ACC112 (cell line): ENCODE measurements at regions not wholly inside any gene's neighbourhood (a gene's known extent, or its start where the extent isn't known, plus 50 kb on each side); places are given as distances from the start of the nearest gene placed in this dataset.
"Not testable (repeated sequence)": the region's sequence is repeated elsewhere in the genome, so short reads cannot be mapped to it uniquely, and the experiment has no call there.

ENCODE experiments used
- H2AFZ ChIP-seq: fragments of 200-600 bp; sonication (generic); one replicate; pipeline ENCODE4 v1.6.0; 2017; ENCODE audit warnings: antibody characterized with exemption, low read length; ENCODE audit not compliant: unreplicated experiment
- H3K27ac ChIP-seq: fragments of 200-600 bp; sonication (generic); 2 replicates; pipeline ENCODE4 v1.5.1; 2014; ENCODE audit warnings: low read depth, mild to moderate bottlenecking, antibody characterized with exemption, low read length, moderate library complexity
- H3K27me3 ChIP-seq: fragments of 200-600 bp; sonication (generic); 2 replicates; pipeline ENCODE4 v1.6.1; 2014; ENCODE audit warnings: mild to moderate bottlenecking, antibody characterized with exemption, low read length, moderate library complexity, mixed read lengths; ENCODE audit not compliant: insufficient read depth
- H3K36me3 ChIP-seq: fragments of 200-600 bp; sonication (generic); 2 replicates; pipeline ENCODE4 v1.6.1; 2016; ENCODE audit warnings: mild to moderate bottlenecking, antibody characterized with exemption, low read length, moderate library complexity, mixed read lengths; ENCODE audit not compliant: insufficient read depth
- H3K4me1 ChIP-seq: fragments of 200-600 bp; sonication (generic); one replicate; pipeline ENCODE4 v1.6.1; 2016; ENCODE audit warnings: low read length, mixed read lengths; ENCODE audit not compliant: insufficient read depth, unreplicated experiment, control insufficient read depth
- H3K4me3 ChIP-seq: fragments of 200-600 bp; sonication (generic); 2 replicates; pipeline ENCODE4 v1.5.1; 2014; ENCODE audit warnings: mild to moderate bottlenecking, low read depth, low read length
- H3K79me2 ChIP-seq: fragments of 200-600 bp; sonication (generic); one replicate; pipeline ENCODE4 v1.6.0; 2016; ENCODE audit warnings: low read length; ENCODE audit not compliant: control insufficient read depth, unreplicated experiment, insufficient read depth

GRCh38 chrX:44690129-44690528 lies 147.5 kb upstream of the FUNDC1 start:
- Histone ChIP-seq H3K79me2 (no peaks in the 10 kb centered on the region), H2AFZ (no peak overlapping the region), H3K36me3 (no peaks in the 10 kb centered on the region), H3K4me1 (no peaks in the 10 kb centered on the region), H3K27me3 (no peaks in the 10 kb centered on the region), H3K27ac (no peak overlapping the region), H3K4me3 (no peak overlapping the region)

DNA sequence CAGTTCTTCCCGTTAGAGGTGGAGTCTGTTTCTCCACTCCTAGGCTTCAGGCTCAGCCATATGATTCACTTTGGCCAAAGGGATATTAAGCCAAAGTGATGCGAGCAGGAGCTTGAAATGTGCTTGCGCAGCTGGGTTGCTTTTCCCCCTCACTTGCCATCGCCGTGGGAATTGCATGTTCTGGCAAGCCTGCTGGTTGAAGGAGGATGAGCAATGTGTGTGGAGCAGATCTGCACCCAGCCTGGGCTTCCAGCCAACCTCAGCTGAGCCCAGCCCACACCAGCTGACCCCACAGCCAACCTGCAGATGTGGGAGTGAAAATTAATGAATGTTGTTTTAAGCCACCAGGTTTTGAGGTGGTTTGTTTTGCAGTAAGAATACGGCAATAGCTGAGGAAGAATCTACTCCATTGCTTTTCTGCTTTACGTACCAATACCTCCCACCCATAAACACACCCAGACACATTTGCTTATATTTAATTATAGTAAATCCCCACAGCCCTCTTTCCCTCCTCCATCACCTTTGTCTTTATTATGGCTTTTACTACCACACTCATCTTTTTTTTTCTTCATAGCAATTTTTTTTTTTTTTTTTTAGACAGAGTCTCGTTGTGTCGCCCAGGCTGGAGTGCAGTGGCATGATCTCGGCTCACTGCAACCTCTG lies 132.8 kb upstream of the FUNDC1 start:
- peaks cover 3% of the 10 kb centered on the region for H3K4me1 ChIP-seq
- H3K4me3 ChIP-seq, result no peak overlapping the region
- no peaks in the 10 kb centered on the region for H3K79me2 ChIP-seq
- no peak overlapping the region for H3K27ac ChIP-seq
- H2AFZ ChIP-seq, result no peak overlapping the region
- no peaks in the 10 kb centered on the region for H3K36me3 ChIP-seq
- no peaks in the 10 kb centered on the region for H3K27me3 ChIP-seq

DNA sequence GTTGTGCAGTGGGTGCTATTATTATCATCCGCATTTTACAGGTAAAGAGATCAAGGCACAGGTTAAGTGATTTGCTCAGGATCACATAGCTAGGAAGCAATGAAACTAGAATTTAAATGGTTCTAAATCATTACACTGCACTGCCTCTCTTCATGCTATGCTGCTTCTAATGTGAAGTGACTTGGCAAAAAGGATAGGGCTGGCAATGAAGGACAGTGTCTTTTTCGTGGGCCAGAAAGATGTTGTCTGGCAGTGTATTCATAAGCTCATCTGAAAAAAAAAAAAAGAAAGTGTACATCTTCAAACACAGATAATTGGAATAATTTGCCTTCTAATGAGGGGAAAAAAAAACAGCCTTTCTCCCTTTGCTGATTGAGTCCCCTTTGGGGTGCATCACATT lies 132.2 kb upstream of the FUNDC1 start:
- Histone ChIP-seq H3K4me1 (peaks cover 3% of the 10 kb centered on the region), H2AFZ (peak overlapping the region; percentile 22), H3K4me3 (no peak overlapping the region), H3K79me2 (no peaks in the 10 kb centered on the region), H3K27ac (no peak overlapping the region), H3K36me3 (no peaks in the 10 kb centered on the region), H3K27me3 (no peaks in the 10 kb centered on the region)

DNA sequence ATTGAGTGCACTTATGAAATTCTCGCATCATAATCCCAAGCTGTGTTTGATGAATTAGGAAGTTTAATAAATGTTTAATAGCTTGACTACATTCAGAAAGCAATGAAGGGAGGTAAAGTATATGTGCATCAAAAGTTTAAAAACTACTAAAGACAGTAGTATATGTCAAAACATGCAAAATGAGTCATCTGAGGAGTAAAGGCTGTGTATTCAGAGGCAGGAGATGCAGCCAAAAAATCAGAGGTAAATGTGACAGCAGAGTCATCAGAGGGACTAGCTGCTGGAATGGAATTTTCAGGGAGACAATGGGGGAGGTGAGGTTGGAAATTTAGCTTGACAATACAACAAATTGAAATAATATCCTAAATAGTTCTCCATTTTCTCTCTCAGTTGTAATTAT lies 127.0 kb upstream of the FUNDC1 start:
- Histone ChIP-seq H3K27me3 (no peaks in the 10 kb centered on the region), H2AFZ (no peak overlapping the region), H3K4me1 (peaks cover 6% of the 10 kb centered on the region), H3K79me2 (no peaks in the 10 kb centered on the region), H3K27ac (no peak overlapping the region), H3K4me3 (no peak overlapping the region), H3K36me3 (no peaks in the 10 kb centered on the region)

- no peaks in the 10 kb centered on the region for H3K27me3 ChIP-seq
- no peak overlapping the region for H2AFZ ChIP-seq
- no peak overlapping the region for H3K27ac ChIP-seq
- no peaks in the 10 kb centered on the region for H3K36me3 ChIP-seq
- peaks cover 5% of the 10 kb centered on the region for H3K4me1 ChIP-seq
- H3K79me2 ChIP-seq, result no peaks in the 10 kb centered on the region
- no peak overlapping the region for H3K4me3 ChIP-seq
These were observed 125.1 kb upstream of the FUNDC1 start for GRCh38 chrX:44667771-44668170.

DNA sequence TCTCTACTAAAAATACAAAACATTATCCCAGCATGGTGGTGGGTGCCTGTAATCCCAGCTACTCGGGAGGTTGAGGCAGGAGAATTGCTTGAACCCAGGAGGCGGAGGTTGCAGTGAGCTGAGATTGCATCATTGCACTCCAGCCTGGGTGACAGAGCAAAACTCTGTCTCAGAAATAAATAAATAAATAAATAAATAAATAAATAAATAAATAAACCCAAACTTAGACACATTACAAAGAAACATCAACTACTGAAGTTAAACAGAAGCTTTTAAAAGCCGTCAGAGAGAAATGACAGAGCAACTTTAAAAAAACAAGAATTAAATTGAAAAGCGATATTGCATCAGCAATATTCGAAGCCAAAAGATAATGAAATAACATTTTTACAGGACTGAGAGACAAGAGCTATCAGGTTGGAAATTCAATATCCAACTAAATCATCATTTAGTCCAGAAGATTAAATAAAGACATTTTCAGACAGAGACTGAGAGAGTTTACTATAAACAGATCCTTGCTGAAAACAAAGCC lies 115.1 kb upstream of the FUNDC1 start:
- H3K27me3 ChIP-seq, H2AFZ ChIP-seq, H3K79me2 ChIP-seq, H3K27ac ChIP-seq, H3K4me1 ChIP-seq, H3K36me3 ChIP-seq, H3K4me3 ChIP-seq: not testable (repeated sequence)

DNA sequence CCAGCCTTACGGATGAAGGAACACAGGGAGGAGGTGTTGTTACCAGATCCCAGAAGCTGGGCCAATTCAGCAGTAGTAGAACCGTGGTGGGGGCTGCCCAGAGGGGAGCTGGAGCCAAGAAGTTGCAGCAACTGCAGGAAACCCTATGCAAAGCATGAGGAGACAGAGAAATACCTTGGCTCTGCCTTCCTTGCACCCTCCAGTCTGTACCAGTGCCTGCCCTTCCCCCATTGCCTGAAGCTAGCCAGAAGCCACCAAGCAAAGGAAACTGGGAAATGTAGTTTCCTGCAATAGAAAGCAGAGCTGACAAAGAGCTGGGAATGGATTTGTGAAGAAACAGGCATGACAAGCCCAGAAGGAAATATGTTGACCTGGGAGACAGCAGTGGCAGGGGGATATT lies 108.7 kb upstream of the FUNDC1 start:
- Histone ChIP-seq H3K27me3 (no peaks in the 10 kb centered on the region), H3K4me3 (no peak overlapping the region), H2AFZ (no peak overlapping the region), H3K4me1 (no peaks in the 10 kb centered on the region), H3K36me3 (no peaks in the 10 kb centered on the region), H3K79me2 (no peaks in the 10 kb centered on the region), H3K27ac (no peak overlapping the region)

DNA sequence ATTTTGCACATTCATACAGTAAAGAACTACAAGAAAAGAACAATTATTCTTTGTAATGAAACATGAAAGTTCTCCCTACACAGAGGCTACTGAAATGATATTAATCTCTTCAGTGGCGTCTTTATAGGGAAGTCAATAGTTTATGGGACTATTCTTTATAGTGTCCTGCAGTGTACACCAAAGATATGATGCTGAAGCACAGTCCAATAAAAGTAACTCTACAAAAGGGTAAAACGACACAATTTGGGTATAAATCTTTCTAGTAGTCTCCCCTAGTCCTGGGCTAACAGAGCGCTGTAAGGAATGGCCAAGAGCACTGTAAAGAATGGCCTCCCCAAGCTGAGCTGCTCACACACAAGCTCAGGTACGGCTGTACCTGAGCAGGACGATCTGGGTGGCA lies 101.1 kb upstream of the FUNDC1 start:
- Histone ChIP-seq H3K36me3 (no peaks in the 10 kb centered on the region), H2AFZ (no peak overlapping the region), H3K4me1 (peaks cover 6% of the 10 kb centered on the region), H3K4me3 (no peak overlapping the region), H3K79me2 (no peaks in the 10 kb centered on the region), H3K27me3 (no peaks in the 10 kb centered on the region), H3K27ac (no peak overlapping the region)

- no peaks in the 10 kb centered on the region for H3K36me3 ChIP-seq
- no peaks in the 10 kb centered on the region for H3K79me2 ChIP-seq
- H3K4me3 ChIP-seq, result no peak overlapping the region
- H3K27ac ChIP-seq, result no peak overlapping the region
- no peaks in the 10 kb centered on the region for H3K27me3 ChIP-seq
- no peak overlapping the region for H2AFZ ChIP-seq
- H3K4me1 ChIP-seq, result peaks cover 6% of the 10 kb centered on the region
These were observed 94.6 kb upstream of the FUNDC1 start for GRCh38 chrX:44637282-44637681.

GRCh38 chrX:44621078-44621477 lies 78.4 kb upstream of the FUNDC1 start:
- Histone ChIP-seq H2AFZ (no peak overlapping the region), H3K36me3 (no peaks in the 10 kb centered on the region), H3K27me3 (no peaks in the 10 kb centered on the region), H3K4me3 (no peak overlapping the region), H3K27ac (no peak overlapping the region), H3K4me1 (no peaks in the 10 kb centered on the region), H3K79me2 (no peaks in the 10 kb centered on the region)

GRCh38 chrX:44619039-44619438 lies 76.4 kb upstream of the FUNDC1 start:
- no peak overlapping the region for H3K4me3 ChIP-seq
- H3K36me3 ChIP-seq, result no peaks in the 10 kb centered on the region
- no peaks in the 10 kb centered on the region for H3K79me2 ChIP-seq
- no peak overlapping the region for H2AFZ ChIP-seq
- H3K4me1 ChIP-seq, result no peaks in the 10 kb centered on the region
- no peak overlapping the region for H3K27ac ChIP-seq
- H3K27me3 ChIP-seq, result no peaks in the 10 kb centered on the region
